Astrocyte (in vitro differentiated cells and primary cell): ENCODE measurements at regions not wholly inside any gene's neighbourhood (a gene's known extent, or its start where the extent isn't known, plus 50 kb on each side); places are given as distances from the start of the nearest gene placed in this dataset.

Source experiments
- DNase-seq: peaks from one replicate; pipeline ENCODE4 v3.0.0-alpha.2; 2010; ENCODE audit warnings: low read depth
- FAIRE-seq: peaks from 2 replicates; lab custom pipeline; 2011; peaks lifted over from hg19 to GRCh38; lab: Jason Lieb, UNC
- H2AFZ ChIP-seq: 2 replicates; pipeline ENCODE4 v1.6.0; 2012; ENCODE audit warnings: low read depth, low read length, inconsistent platforms
- H3K27ac ChIP-seq: 2 replicates; pipeline ENCODE4 v1.5.1; 2011; ENCODE audit warnings: low read depth, low read length, inconsistent platforms
- H3K27me3 ChIP-seq: 2 replicates; pipeline ENCODE4 v1.6.0; 2011; ENCODE audit warnings: low read length, inconsistent platforms; ENCODE audit not compliant: insufficient read depth
- H3K36me3 ChIP-seq: 2 replicates; pipeline ENCODE4 v1.5.1; 2011; ENCODE audit warnings: low read length, inconsistent platforms; ENCODE audit not compliant: insufficient read depth
- H3K4me1 ChIP-seq: 2 replicates; pipeline ENCODE4 v1.5.1; 2011; ENCODE audit warnings: low read length, inconsistent platforms; ENCODE audit not compliant: insufficient read depth
- H3K4me2 ChIP-seq: 2 replicates; pipeline ENCODE4 v1.6.0; 2012; ENCODE audit warnings: low read length, inconsistent platforms
- H3K4me3 ChIP-seq: 2 replicates; pipeline ENCODE4 v1.5.1; 2011; ENCODE audit warnings: low read depth, mild to moderate bottlenecking, low read length, inconsistent platforms; ENCODE audit not compliant: insufficient read depth
- H3K79me2 ChIP-seq: 2 replicates; pipeline ENCODE4 v1.6.0; 2012; ENCODE audit warnings: mild to moderate bottlenecking, low read length, inconsistent platforms; ENCODE audit not compliant: insufficient read depth
- H3K9ac ChIP-seq: 2 replicates; pipeline ENCODE4 v1.6.0; 2012; ENCODE audit warnings: mild to moderate bottlenecking, low read length, inconsistent platforms
- H3K9me3 ChIP-seq: 2 replicates; pipeline ENCODE4 v1.5.1; 2012; ENCODE audit warnings: low read depth, mild to moderate bottlenecking, low read length, inconsistent platforms; ENCODE audit not compliant: insufficient read depth
- H4K20me1 ChIP-seq: 2 replicates; pipeline ENCODE4 v1.6.0; 2012; ENCODE audit warnings: low read length, inconsistent platforms; ENCODE audit not compliant: insufficient read depth
- H3K27ac Mint-ChIP-seq: one replicate; pipeline ENCODE4 v1.8.0; 2021; ENCODE audit warnings: mild to moderate bottlenecking, mixed read lengths; ENCODE audit not compliant: unreplicated experiment
- H3K27me3 Mint-ChIP-seq: one replicate; pipeline ENCODE4 v1.8.0; 2021; ENCODE audit warnings: low read depth, mixed read lengths; ENCODE audit not compliant: unreplicated experiment
- H3K36me3 Mint-ChIP-seq: one replicate; pipeline ENCODE4 v1.8.0; 2021; ENCODE audit warnings: low read depth, mixed read lengths; ENCODE audit not compliant: unreplicated experiment
- H3K4me1 Mint-ChIP-seq: one replicate; pipeline ENCODE4 v1.8.0; 2021; ENCODE audit warnings: low read depth, mixed read lengths; ENCODE audit not compliant: unreplicated experiment
- H3K4me3 Mint-ChIP-seq: one replicate; pipeline ENCODE4 v1.8.0; 2021; ENCODE audit warnings: mild to moderate bottlenecking, moderate library complexity, mixed read lengths; ENCODE audit not compliant: unreplicated experiment
- H3K9me3 Mint-ChIP-seq: one replicate; pipeline ENCODE4 v1.8.0; 2021; ENCODE audit warnings: mild to moderate bottlenecking, mixed read lengths; ENCODE audit not compliant: unreplicated experiment
- CTCF ChIP-seq: IDR thresholded peaks from 2 replicates; pipeline ENCODE4 v1.5.1; 2011; ENCODE audit warnings: low read depth, mild to moderate bottlenecking, inconsistent platforms, low read length, moderate library complexity; ENCODE audit not compliant: insufficient read depth
- EZH2 ChIP-seq: IDR thresholded peaks from 2 replicates; pipeline ENCODE4 v1.6.1; 2012; ENCODE audit warnings: mild to moderate bottlenecking, low read length, inconsistent platforms; ENCODE audit not compliant: insufficient read depth

GRCh38 chr6:23455754-23456153, 670.3 kb upstream of the NRSN1 start:
- Histone ChIP-seq H3K9me3 (no peaks in the 10 kb centered on the region), H2AFZ (no peak overlapping the region), H3K36me3 (no peaks in the 10 kb centered on the region), H3K79me2 (no peaks in the 10 kb centered on the region), H4K20me1 (no peaks in the 10 kb centered on the region), H3K27me3 (no peaks in the 10 kb centered on the region), H3K9ac (no peak overlapping the region), H3K4me1 (peaks cover 13% of the 10 kb centered on the region), H3K27ac (no peak overlapping the region), H3K4me2 (no peak overlapping the region), H3K4me3 (no peak overlapping the region)
- H3K4me1 Mint-ChIP-seq = peaks cover 11% of the 10 kb centered on the region
- no peak overlapping the region for H3K4me3 Mint-ChIP-seq
- no peak overlapping the region for H3K27ac Mint-ChIP-seq
- peaks cover 2% of the 10 kb centered on the region for H3K9me3 Mint-ChIP-seq
- no peaks in the 10 kb centered on the region for H3K27me3 Mint-ChIP-seq
- no peak for DNase-seq
- H3K36me3 Mint-ChIP-seq = no peaks in the 10 kb centered on the region
- TF ChIP-seq CTCF (no peak), EZH2 (no peak)
- FAIRE-seq = no peak

DNA sequence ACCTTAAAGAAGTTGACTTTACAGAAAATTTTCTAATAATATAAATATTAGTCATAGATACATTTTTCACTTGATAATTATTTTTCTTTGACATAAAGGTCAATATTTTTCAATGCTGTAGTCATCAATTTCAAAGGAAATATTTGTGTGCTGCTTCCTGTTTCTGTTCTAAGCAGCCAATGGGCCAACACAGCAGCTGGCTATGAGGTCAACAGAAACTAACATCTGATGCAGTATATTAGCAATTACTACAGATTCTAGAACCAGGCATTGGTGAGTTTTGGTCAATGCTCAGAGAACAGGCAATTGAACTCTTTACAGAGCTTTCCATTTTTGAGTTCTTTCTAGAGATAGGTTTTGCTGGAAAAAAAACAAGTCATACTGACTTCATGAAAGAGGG, 669.6 kb upstream of the NRSN1 start:
- no peak overlapping the region for H3K4me2 ChIP-seq
- no peaks in the 10 kb centered on the region for H4K20me1 ChIP-seq
- Mint-ChIP-seq H3K27me3 (no peaks in the 10 kb centered on the region), H3K27ac (no peak overlapping the region), H3K4me3 (no peak overlapping the region), H3K9me3 (peaks cover 1% of the 10 kb centered on the region), H3K4me1 (peaks cover 11% of the 10 kb centered on the region), H3K36me3 (no peaks in the 10 kb centered on the region)
- H3K9me3 ChIP-seq = no peaks in the 10 kb centered on the region
- H3K27ac ChIP-seq = no peak overlapping the region
- TF ChIP-seq CTCF (no peak), EZH2 (no peak)
- peaks cover 13% of the 10 kb centered on the region for H3K4me1 ChIP-seq
- FAIRE-seq (no peak), DNase-seq (no peak)
- no peaks in the 10 kb centered on the region for H3K27me3 ChIP-seq
- H3K36me3 ChIP-seq = no peaks in the 10 kb centered on the region
- no peak overlapping the region for H3K4me3 ChIP-seq
- H3K79me2 ChIP-seq = no peaks in the 10 kb centered on the region
- no peak overlapping the region for H3K9ac ChIP-seq
- H2AFZ ChIP-seq = no peak overlapping the region

- Mint-ChIP-seq H3K9me3 (no peaks in the 10 kb centered on the region), H3K4me3 (no peak overlapping the region), H3K27ac (no peak overlapping the region), H3K27me3 (no peaks in the 10 kb centered on the region), H3K36me3 (no peaks in the 10 kb centered on the region), H3K4me1 (peaks cover 11% of the 10 kb centered on the region)
- no peak overlapping the region for H3K27ac ChIP-seq
- H3K4me2 ChIP-seq = no peak overlapping the region
- DNase-seq (no peak), FAIRE-seq (no peak)
- H3K4me3 ChIP-seq = no peak overlapping the region
- H3K9ac ChIP-seq = no peak overlapping the region
- H3K4me1 ChIP-seq = peaks cover 13% of the 10 kb centered on the region
- no peaks in the 10 kb centered on the region for H4K20me1 ChIP-seq
- no peaks in the 10 kb centered on the region for H3K9me3 ChIP-seq
- no peaks in the 10 kb centered on the region for H3K27me3 ChIP-seq
- H2AFZ ChIP-seq = no peak overlapping the region
- no peaks in the 10 kb centered on the region for H3K36me3 ChIP-seq
- TF ChIP-seq EZH2 (no peak), CTCF (no peak)
- no peaks in the 10 kb centered on the region for H3K79me2 ChIP-seq
These were observed 668.7 kb upstream of the NRSN1 start for GRCh38 chr6:23457321-23457720.
